Upper lobe of left lung (tissue), 4 donors: ENCODE measurements at regions not wholly inside any gene's neighbourhood (a gene's known extent, or its start where the extent isn't known, plus 50 kb on each side); places are given as distances from the start of the nearest gene placed in this dataset.

Experiments used
- EP300 ChIP-seq, 4 donors: sonication (generic); formaldehyde crosslinking; IDR thresholded peaks; one replicate each; pipeline ENCODE4 v1.5.1; 2017; ENCODE audit warnings: antibody characterized with exemption in 4 of 4, control low read depth in 2 of 4
- POLR2AphosphoS5 ChIP-seq, 2 donors: sonication (generic); formaldehyde crosslinking; IDR thresholded peaks; one replicate each; pipeline ENCODE4 v1.5.1; 2017; ENCODE audit warnings: antibody characterized with exemption in 2 of 2
- TF ChIP-seq, protein P1 (sequence below), 6 experiments: fragments of 450-650 bp in 4 of 6; fragments of 200-600 bp in 2 of 6; sonication (generic) in 2 of 6; IDR thresholded peaks; one replicate each; pipeline ENCODE4 v1.5.1; 2016 to 2019; ENCODE audit warnings: antibody characterized with exemption in 6 of 6

DNA sequence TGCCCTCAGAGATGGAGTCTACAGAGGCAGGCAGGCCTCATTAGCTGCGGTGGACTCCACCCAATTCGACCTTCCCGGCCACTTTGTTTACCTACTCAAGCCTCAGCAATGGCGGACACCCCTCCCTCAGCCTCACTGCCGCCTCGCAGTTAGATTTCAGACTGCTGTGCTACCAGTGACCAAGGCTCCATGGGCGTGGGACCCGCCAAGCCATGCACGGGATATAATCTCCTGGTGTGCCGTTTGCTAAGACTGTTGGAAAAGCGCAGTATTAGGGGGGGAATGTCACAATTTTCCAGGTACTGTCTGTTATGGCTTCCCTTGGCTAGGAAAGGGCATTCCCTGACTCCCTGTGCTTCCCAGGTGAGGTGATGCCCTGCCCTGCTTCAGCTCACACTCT is 252.3 kb downstream of the ARL4A start:
- TF ChIP-seq, protein P1, sequence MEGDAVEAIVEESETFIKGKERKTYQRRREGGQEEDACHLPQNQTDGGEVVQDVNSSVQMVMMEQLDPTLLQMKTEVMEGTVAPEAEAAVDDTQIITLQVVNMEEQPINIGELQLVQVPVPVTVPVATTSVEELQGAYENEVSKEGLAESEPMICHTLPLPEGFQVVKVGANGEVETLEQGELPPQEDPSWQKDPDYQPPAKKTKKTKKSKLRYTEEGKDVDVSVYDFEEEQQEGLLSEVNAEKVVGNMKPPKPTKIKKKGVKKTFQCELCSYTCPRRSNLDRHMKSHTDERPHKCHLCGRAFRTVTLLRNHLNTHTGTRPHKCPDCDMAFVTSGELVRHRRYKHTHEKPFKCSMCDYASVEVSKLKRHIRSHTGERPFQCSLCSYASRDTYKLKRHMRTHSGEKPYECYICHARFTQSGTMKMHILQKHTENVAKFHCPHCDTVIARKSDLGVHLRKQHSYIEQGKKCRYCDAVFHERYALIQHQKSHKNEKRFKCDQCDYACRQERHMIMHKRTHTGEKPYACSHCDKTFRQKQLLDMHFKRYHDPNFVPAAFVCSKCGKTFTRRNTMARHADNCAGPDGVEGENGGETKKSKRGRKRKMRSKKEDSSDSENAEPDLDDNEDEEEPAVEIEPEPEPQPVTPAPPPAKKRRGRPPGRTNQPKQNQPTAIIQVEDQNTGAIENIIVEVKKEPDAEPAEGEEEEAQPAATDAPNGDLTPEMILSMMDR (IDR thresholded peaks at IDR 0.05): no peak
- TF ChIP-seq POLR2AphosphoS5 (IDR thresholded peaks at IDR 0.05) (no peak), EP300 (IDR thresholded peaks at IDR 0.05) (no peak)
